GM10266 (cell line): ENCODE measurements at regions not wholly inside any gene's neighbourhood (a gene's known extent, or its start where the extent isn't known, plus 50 kb on each side); places are given as distances from the start of the nearest gene placed in this dataset.

Experiments used
- DNase-seq: peaks from one replicate; pipeline ENCODE4 v3.0.0; 2012; ENCODE audit errors: extremely low spot score
- CTCF ChIP-seq: IDR thresholded peaks from 2 replicates; pipeline ENCODE4 v1.5.1; 2012; ENCODE audit warnings: mild to moderate bottlenecking, low read depth; ENCODE audit not compliant: control insufficient read depth, insufficient read depth; ENCODE audit errors: missing control alignments

GRCh38 chrX:42955349-42955748 lies 177.4 kb upstream of the PPP1R2C start:
- peak; percentile 2 for DNase-seq
- TF ChIP-seq CTCF, result no peak

- no peak for TF ChIP-seq CTCF
- no peak for DNase-seq
These were observed 189.8 kb upstream of the PPP1R2C start for GRCh38 chrX:42967681-42968300.

- no peak for TF ChIP-seq CTCF
- no peak for DNase-seq
These were observed 195.4 kb upstream of the PPP1R2C start for GRCh38 chrX:42973321-42973720.

- TF ChIP-seq CTCF, result no peak
- DNase-seq, result no peak
These were observed 197.9 kb upstream of the PPP1R2C start for GRCh38 chrX:42975906-42976305.

GRCh38 chrX:42976746-42977366 lies 198.9 kb upstream of the PPP1R2C start:
- DNase-seq, result no peak
- TF ChIP-seq CTCF, result no peak

GRCh38 chrX:42978655-42979379 lies 200.9 kb upstream of the PPP1R2C start:
- no peak for DNase-seq
- TF ChIP-seq CTCF, result no peak

- no peak for DNase-seq
- TF ChIP-seq CTCF, result no peak
These were observed 210.7 kb upstream of the PPP1R2C start for GRCh38 chrX:42988700-42989099.
